HG03565 (cell line): ENCODE measurements at regions not wholly inside any gene's neighbourhood (a gene's known extent, or its start where the extent isn't known, plus 50 kb on each side); places are given as distances from the start of the nearest gene placed in this dataset.

Experiments
- ATAC-seq: cut with Tn5 transposase; IDR thresholded peaks from one replicate; pipeline ENCODE4 v1.9.1; 2021; ENCODE audit warnings: mild to moderate bottlenecking, moderate library complexity; ENCODE audit not compliant: unreplicated experiment

DNA sequence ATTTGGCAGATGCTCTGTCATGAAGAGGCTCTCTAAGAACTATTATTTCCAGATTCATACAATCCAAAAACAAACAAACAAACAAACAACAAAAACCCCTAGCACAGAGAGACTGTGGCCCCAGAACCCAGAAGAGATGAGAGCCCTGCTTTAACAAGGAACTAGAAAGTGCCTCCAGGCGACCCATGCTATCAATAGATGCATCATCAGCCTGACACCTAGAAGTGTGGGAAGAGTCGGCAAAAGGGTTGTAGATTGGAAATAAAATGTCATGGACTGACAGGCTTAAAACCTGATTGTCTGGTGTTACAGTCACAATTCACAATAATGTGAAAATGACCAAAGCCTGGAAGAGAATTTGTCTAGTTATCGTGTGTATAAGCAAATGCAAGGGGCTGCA lies 50.6 kb upstream of the FLRT2 start:
- no peak for ATAC-seq

- no peak for ATAC-seq
These were observed 50.2 kb upstream of the FLRT2 start for GRCh38 chr14:85479771-85480170.
